Mesenchymal stem cell (in vitro differentiated cells and primary cell): ENCODE measurements at regions not wholly inside any gene's neighbourhood (a gene's known extent, or its start where the extent isn't known, plus 50 kb on each side); places are given as distances from the start of the nearest gene placed in this dataset.

Source experiments
- DNase-seq: peaks from one replicate; pipeline ENCODE4 v3.0.0-alpha.2; 2013
- H2AFZ ChIP-seq: one replicate; pipeline ENCODE4 v1.6.1; 2013; ENCODE audit warnings: low read depth, mild to moderate bottlenecking, control low read depth, inconsistent platforms, low read length, moderate library complexity
- H2AK5ac ChIP-seq: 2 replicates; pipeline ENCODE4 v1.6.1; 2013; ENCODE audit warnings: low read length, moderate library complexity, mild to moderate bottlenecking, inconsistent platforms; ENCODE audit not compliant: severe bottlenecking
- H2BK120ac ChIP-seq: one replicate; pipeline ENCODE4 v1.6.1; 2013; ENCODE audit warnings: low read depth, mild to moderate bottlenecking, inconsistent platforms, low read length, moderate library complexity
- H2BK12ac ChIP-seq, 2 experiments: one replicate each; pipeline ENCODE4 v1.6.1; 2013; ENCODE audit warnings: inconsistent platforms in 2 of 2, low read length in 2 of 2, mild to moderate bottlenecking in 2 of 2, moderate library complexity in 2 of 2, control low read depth in 1 of 2
- H2BK15ac ChIP-seq: one replicate; pipeline ENCODE4 v1.6.1; 2013; ENCODE audit warnings: mild to moderate bottlenecking, low read depth, inconsistent platforms; ENCODE audit not compliant: poor library complexity, severe bottlenecking
- H2BK5ac ChIP-seq: 2 replicates; pipeline ENCODE4 v1.6.1; 2013; ENCODE audit warnings: low read depth, mild to moderate bottlenecking, low read length, control low read depth, inconsistent platforms; ENCODE audit not compliant: poor library complexity, severe bottlenecking
- H3K14ac ChIP-seq, 2 experiments: one replicate each; pipeline ENCODE4 v1.6.1; 2013; ENCODE audit warnings: inconsistent platforms in 2 of 2, low read length in 2 of 2, control low read depth in 1 of 2, mild to moderate bottlenecking in 1 of 2, moderate library complexity in 1 of 2
- H3K18ac ChIP-seq, 2 experiments: one replicate each; pipeline ENCODE4 v1.6.1; 2013; ENCODE audit warnings: inconsistent platforms in 2 of 2, low read length in 2 of 2, control low read depth in 1 of 2, low read depth in 1 of 2, mild to moderate bottlenecking in 1 of 2
- H3K23ac ChIP-seq, 2 experiments: one replicate each; pipeline ENCODE4 v1.6.1; 2013; ENCODE audit warnings: inconsistent platforms in 2 of 2, low read length in 2 of 2, mild to moderate bottlenecking in 2 of 2, moderate library complexity in 2 of 2, control low read depth in 1 of 2
- H3K27ac ChIP-seq: 2 replicates; pipeline ENCODE4 v1.5.1; 2013; ENCODE audit warnings: mild to moderate bottlenecking, moderate library complexity, low read length, control low read depth, inconsistent platforms; ENCODE audit not compliant: poor library complexity, severe bottlenecking
- H3K27me3 ChIP-seq, 2 experiments: 2 replicates each; pipeline versions ENCODE4 v1.6.1 to v1.7.0; 2013; ENCODE audit warnings: low read length in 2 of 2, mild to moderate bottlenecking in 2 of 2, moderate library complexity in 2 of 2, control low read depth in 1 of 2, inconsistent platforms in 1 of 2; ENCODE audit not compliant: control insufficient read depth in 1 of 2, insufficient read depth in 1 of 2
- H3K36me3 ChIP-seq, 2 experiments: 2 replicates each; pipeline versions ENCODE4 v1.6.1 to v1.7.0; 2013; ENCODE audit warnings: low read length in 2 of 2, control low read depth in 1 of 2, inconsistent platforms in 1 of 2, low read depth in 1 of 2, mild to moderate bottlenecking in 1 of 2; ENCODE audit not compliant: insufficient read depth in 2 of 2, control insufficient read depth in 1 of 2
- H3K4ac ChIP-seq, 2 experiments: one replicate each; pipeline ENCODE4 v1.6.1; 2013; ENCODE audit warnings: inconsistent platforms in 2 of 2, low read length in 2 of 2, mild to moderate bottlenecking in 2 of 2, moderate library complexity in 2 of 2, control low read depth in 1 of 2, low read depth in 1 of 2
- H3K4me1 ChIP-seq: 2 replicates; pipeline ENCODE4 v1.6.1; 2013; ENCODE audit warnings: low read depth, low read length, control low read depth; ENCODE audit not compliant: control insufficient read depth, insufficient read depth
- H3K4me2 ChIP-seq: 2 replicates; pipeline ENCODE4 v1.6.1; 2013; ENCODE audit warnings: low read length, mild to moderate bottlenecking, inconsistent platforms; ENCODE audit not compliant: poor library complexity, severe bottlenecking
- H3K4me3 ChIP-seq, 2 experiments: 2 replicates each; pipeline versions ENCODE4 v1.5.1 to v1.7.0; 2013; ENCODE audit warnings: low read length in 2 of 2, mild to moderate bottlenecking in 2 of 2, control low read depth in 1 of 2, low read depth in 1 of 2; ENCODE audit not compliant: insufficient read depth in 1 of 2
- H3K79me1 ChIP-seq: replicated peaks from 2 replicates; pipeline ENCODE4 v1.6.1; 2013; ENCODE audit warnings: mild to moderate bottlenecking, control low read depth, low read length, inconsistent platforms; ENCODE audit not compliant: poor library complexity, severe bottlenecking
- H3K9ac ChIP-seq: 2 replicates; pipeline ENCODE4 v1.7.0; 2013; ENCODE audit warnings: mild to moderate bottlenecking, low read length, moderate library complexity
- H3K9me3 ChIP-seq: 2 replicates; pipeline ENCODE4 v1.7.0; 2013; ENCODE audit warnings: mild to moderate bottlenecking, low read length; ENCODE audit not compliant: control insufficient read depth
- H4K8ac ChIP-seq: one replicate; pipeline ENCODE4 v1.6.1; 2013; ENCODE audit warnings: inconsistent platforms, mild to moderate bottlenecking, low read length, moderate library complexity
- H4K91ac ChIP-seq: one replicate; pipeline ENCODE4 v1.6.1; 2013; ENCODE audit warnings: mild to moderate bottlenecking, low read length, inconsistent platforms
- WGBS: methylation state at CpG from one replicate; pipeline ENCODE4 v1.1.7; 2013; ENCODE audit warnings: mixed read lengths; 5-methylcytosine and 5-hydroxymethylcytosine counted together

DNA sequence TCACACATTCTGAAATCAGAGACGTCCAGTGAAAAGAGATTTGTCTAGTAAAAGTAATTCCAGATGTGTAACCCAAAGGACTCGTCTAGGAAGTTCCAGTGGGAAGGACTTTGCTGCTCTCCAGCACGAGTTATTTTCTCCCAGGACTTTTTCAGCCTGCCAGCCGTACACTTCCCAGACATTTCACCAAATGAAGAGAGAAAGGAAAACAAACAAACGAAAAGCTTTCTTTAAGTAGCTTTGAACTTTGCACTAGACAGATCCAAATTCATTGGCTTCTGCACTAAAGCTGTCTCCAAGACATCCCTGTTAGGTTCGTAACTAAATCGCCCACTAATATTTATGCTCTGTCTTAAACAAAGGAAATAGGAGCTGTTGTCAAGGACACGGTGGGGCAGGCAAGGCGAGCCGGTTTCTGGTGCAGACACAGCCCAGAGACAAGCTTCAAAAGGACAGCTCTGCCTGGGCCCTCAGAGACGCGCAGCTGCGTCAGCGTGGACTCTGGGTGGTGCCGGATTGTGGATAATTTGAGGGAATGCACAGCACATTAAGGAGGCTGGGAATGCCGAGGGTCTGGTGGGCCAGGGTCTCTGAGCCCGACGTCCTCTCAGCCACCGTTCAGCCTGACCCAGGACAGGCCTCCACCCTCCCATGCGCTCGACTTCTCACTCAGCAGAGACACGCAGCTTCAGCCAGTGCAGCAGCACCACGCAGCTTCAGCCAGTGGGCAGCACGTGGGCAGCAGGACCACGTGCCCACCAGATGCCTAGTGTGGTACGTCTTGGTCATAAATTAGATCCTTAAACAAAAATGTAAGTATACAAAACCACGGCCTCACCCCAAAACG lies 64.1 kb upstream of the INSIG1 start:
- Histone ChIP-seq H3K9ac (peak overlapping the region; percentile 37), H3K9me3 (no peaks in the 10 kb centered on the region), H3K27ac (no peak overlapping the region), H2AFZ (no peak overlapping the region), H3K23ac (no peak overlapping the region), H3K18ac (peak overlapping the region in 1 of 2 experiments; percentile 1), H3K4me2 (no peak overlapping the region), H2BK15ac (no peak overlapping the region), H2BK120ac (no peak overlapping the region), H2BK5ac (no peak overlapping the region), H3K4me3 (no peak overlapping the region), H3K4me1 (peaks cover 15% of the 10 kb centered on the region), H3K14ac (no peak overlapping the region), H3K36me3 (no peaks in the 10 kb centered on the region), H3K4ac (no peak overlapping the region), H3K27me3 (no peaks in the 10 kb centered on the region), H4K91ac (peak overlapping the region; percentile 64), H4K8ac (no peak overlapping the region), H2AK5ac (no peak overlapping the region), H2BK12ac (peak overlapping the region; percentile 1 to 3), H3K79me1 (no peaks in the 10 kb centered on the region)
- DNase-seq, result peak; percentile 56
- 63% methylated on average over 24 of the region's 28 CpGs for WGBS

DNA sequence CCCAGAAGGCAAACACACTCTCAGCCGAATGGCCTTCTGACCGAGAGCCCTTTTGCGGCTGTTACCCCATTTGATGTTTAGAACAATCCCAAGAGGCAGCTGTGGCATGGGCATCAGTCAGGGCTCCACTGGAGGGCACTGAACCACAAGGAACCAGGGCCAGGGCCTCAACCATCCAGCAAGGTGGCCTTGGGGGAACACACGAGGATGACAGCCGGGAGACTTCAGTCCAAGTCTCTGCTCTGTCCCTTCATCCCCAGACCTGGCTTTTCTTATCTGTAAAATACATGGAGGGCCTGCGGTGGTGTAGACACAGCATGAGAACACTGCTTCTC lies 63.6 kb upstream of the INSIG1 start:
- H3K18ac ChIP-seq, result no peak overlapping the region
- H3K9ac ChIP-seq, result no peak overlapping the region
- no peak overlapping the region for H2BK15ac ChIP-seq
- DNase-seq, result no peak
- 84% methylated on average over 6 of the region's 6 CpGs for WGBS
- no peak overlapping the region for H4K91ac ChIP-seq
- no peak overlapping the region for H3K27ac ChIP-seq
- H2BK12ac ChIP-seq, result no peak overlapping the region
- H2BK120ac ChIP-seq, result no peak overlapping the region
- no peak overlapping the region for H2AFZ ChIP-seq
- H2BK5ac ChIP-seq, result no peak overlapping the region
- H3K14ac ChIP-seq, result no peak overlapping the region
- no peak overlapping the region for H3K4me3 ChIP-seq
- H3K4ac ChIP-seq, result no peak overlapping the region
- no peak overlapping the region for H4K8ac ChIP-seq
- H3K27me3 ChIP-seq, result no peaks in the 10 kb centered on the region
- no peaks in the 10 kb centered on the region for H3K9me3 ChIP-seq
- H3K36me3 ChIP-seq, result no peaks in the 10 kb centered on the region
- no peak overlapping the region for H3K4me2 ChIP-seq
- peaks cover 14% of the 10 kb centered on the region for H3K4me1 ChIP-seq
- no peaks in the 10 kb centered on the region for H3K79me1 ChIP-seq
- peak overlapping the region; percentile 32 for H2AK5ac ChIP-seq
- H3K23ac ChIP-seq, result no peak overlapping the region

DNA sequence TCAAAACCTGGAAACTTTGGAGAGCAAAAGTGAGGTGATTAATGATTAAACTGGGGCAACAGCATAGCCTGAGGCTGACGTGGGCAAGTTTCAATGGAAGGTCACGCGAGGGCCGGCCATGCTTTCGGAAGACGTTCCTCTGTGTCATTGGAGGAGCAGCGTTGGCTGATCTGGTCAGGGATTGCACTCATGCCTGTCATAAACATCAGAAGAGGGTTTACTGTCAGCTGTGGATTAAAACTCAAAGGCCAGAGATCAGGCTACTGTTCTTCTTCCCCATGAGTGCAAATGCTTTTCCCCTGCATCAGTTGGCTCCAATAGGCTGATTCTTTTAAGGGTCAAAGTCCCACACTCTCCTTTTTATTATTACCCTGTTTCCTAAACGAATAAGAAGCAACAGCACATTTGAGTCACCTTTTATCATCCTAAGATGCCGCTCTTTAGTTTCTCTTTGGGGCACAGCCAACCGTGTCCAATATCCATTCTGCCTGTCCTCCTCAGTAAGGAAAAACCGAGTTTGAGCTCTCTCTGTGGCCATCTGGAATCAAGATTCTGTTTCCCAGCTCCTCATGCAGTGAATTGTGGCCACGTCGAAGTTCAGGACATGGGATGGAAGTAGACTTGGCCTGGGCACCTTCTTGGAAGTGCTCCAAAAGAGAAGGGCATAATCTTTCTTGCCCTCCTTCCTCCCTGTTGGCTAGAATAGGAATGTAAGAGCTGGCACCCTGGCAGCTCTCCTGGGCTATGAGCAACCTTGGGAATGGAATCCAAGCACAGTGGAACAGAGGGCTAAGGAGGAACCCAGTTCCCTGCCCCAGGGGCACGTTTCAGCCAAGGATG lies 62.5 kb upstream of the INSIG1 start:
- no peak overlapping the region for H2BK15ac ChIP-seq
- peak overlapping the region; percentile 35 for H2AK5ac ChIP-seq
- H2BK5ac ChIP-seq, result no peak overlapping the region
- DNase-seq, result no peak
- no peak overlapping the region for H3K18ac ChIP-seq
- H3K9ac ChIP-seq, result no peak overlapping the region
- H3K4me1 ChIP-seq, result peaks cover 9% of the 10 kb centered on the region
- no peak overlapping the region for H2BK120ac ChIP-seq
- H3K14ac ChIP-seq, result no peak overlapping the region
- H2AFZ ChIP-seq, result no peak overlapping the region
- H4K8ac ChIP-seq, result no peak overlapping the region
- H3K9me3 ChIP-seq, result no peaks in the 10 kb centered on the region
- H3K4ac ChIP-seq, result no peak overlapping the region
- H4K91ac ChIP-seq, result no peak overlapping the region
- H3K36me3 ChIP-seq, result no peaks in the 10 kb centered on the region
- no peak overlapping the region for H2BK12ac ChIP-seq
- H3K23ac ChIP-seq, result no peak overlapping the region
- 85% methylated on average over 14 of the region's 14 CpGs for WGBS
- H3K79me1 ChIP-seq, result no peaks in the 10 kb centered on the region
- H3K4me3 ChIP-seq, result no peak overlapping the region
- H3K4me2 ChIP-seq, result no peak overlapping the region
- no peaks in the 10 kb centered on the region for H3K27me3 ChIP-seq
- no peak overlapping the region for H3K27ac ChIP-seq

- Histone ChIP-seq H3K9me3 (no peaks in the 10 kb centered on the region), H3K27me3 (no peaks in the 10 kb centered on the region), H3K27ac (no peak overlapping the region), H4K91ac (no peak overlapping the region), H2BK15ac (no peak overlapping the region), H2AFZ (no peak overlapping the region), H3K4ac (no peak overlapping the region), H2BK120ac (no peak overlapping the region), H3K79me1 (no peaks in the 10 kb centered on the region), H2AK5ac (no peak overlapping the region), H3K18ac (no peak overlapping the region), H2BK12ac (no peak overlapping the region), H3K4me3 (no peak overlapping the region), H3K14ac (no peak overlapping the region), H3K36me3 (no peaks in the 10 kb centered on the region), H3K9ac (no peak overlapping the region), H3K4me1 (peaks cover 7% of the 10 kb centered on the region), H2BK5ac (no peak overlapping the region), H3K4me2 (no peak overlapping the region), H4K8ac (no peak overlapping the region), H3K23ac (no peak overlapping the region)
- 86% methylated on average over 10 of the region's 10 CpGs for WGBS
- no peak for DNase-seq
Measured at GRCh38 chr7:155236386-155236785, 61.3 kb upstream of the INSIG1 start.
